H9 (cell line): ENCODE measurements at regions not wholly inside any gene's neighbourhood (a gene's known extent, or its start where the extent isn't known, plus 50 kb on each side); places are given as distances from the start of the nearest gene placed in this dataset.

Experiments
- DNase-seq: peaks from one replicate; pipeline ENCODE4 v3.0.0-alpha.2; 2017
- H2AFZ ChIP-seq: one replicate; pipeline ENCODE4 v1.6.1; 2013; ENCODE audit warnings: mild to moderate bottlenecking, low read length, control low read depth, moderate library complexity
- H2AK5ac ChIP-seq: 2 replicates; pipeline ENCODE4 v1.6.1; 2013; ENCODE audit warnings: low read length, control low read depth, mixed read lengths; ENCODE audit not compliant: insufficient read length
- H2BK120ac ChIP-seq: one replicate; pipeline ENCODE4 v1.6.1; 2013; ENCODE audit warnings: low read depth, mild to moderate bottlenecking, low read length, control low read depth, inconsistent platforms; ENCODE audit not compliant: poor library complexity, severe bottlenecking
- H2BK12ac ChIP-seq: 2 replicates; pipeline ENCODE4 v1.6.1; 2013; ENCODE audit warnings: low read length, control low read depth, mixed read lengths, low read depth; ENCODE audit not compliant: insufficient read length
- H2BK15ac ChIP-seq: 2 replicates; pipeline ENCODE4 v1.6.1; 2013; ENCODE audit warnings: low read depth, low read length, control low read depth
- H2BK20ac ChIP-seq: one replicate; pipeline ENCODE4 v1.6.1; 2013; ENCODE audit warnings: low read depth, mild to moderate bottlenecking, low read length, control low read depth, inconsistent platforms; ENCODE audit not compliant: poor library complexity, severe bottlenecking
- H2BK5ac ChIP-seq: 2 replicates; pipeline ENCODE4 v1.6.1; 2013; ENCODE audit warnings: low read length, control low read depth, mixed read lengths; ENCODE audit not compliant: insufficient read length
- H3K14ac ChIP-seq: 2 replicates; pipeline ENCODE4 v1.6.1; 2013; ENCODE audit warnings: low read length, control low read depth; ENCODE audit not compliant: insufficient read depth
- H3K18ac ChIP-seq: 2 replicates; pipeline ENCODE4 v1.6.1; 2013; ENCODE audit warnings: low read depth, mild to moderate bottlenecking, mixed read lengths, low read length, control low read depth; ENCODE audit not compliant: insufficient read length
- H3K23ac ChIP-seq: 2 replicates; pipeline ENCODE4 v1.6.1; 2013; ENCODE audit warnings: low read length, control low read depth, mixed read lengths, low read depth; ENCODE audit not compliant: insufficient read length
- H3K23me2 ChIP-seq: 2 replicates; pipeline ENCODE4 v1.6.1; 2013; ENCODE audit warnings: low read depth, mild to moderate bottlenecking, mixed read lengths, low read length, control low read depth; ENCODE audit not compliant: insufficient read length, poor library complexity, severe bottlenecking
- H3K27ac ChIP-seq: 2 replicates; pipeline ENCODE4 v1.5.1; 2013; ENCODE audit warnings: low read length, control low read depth, mixed read lengths, low read depth; ENCODE audit not compliant: insufficient read length
- H3K27me3 ChIP-seq: 2 replicates; pipeline ENCODE4 v1.6.1; 2013; ENCODE audit warnings: low read length, control low read depth, inconsistent platforms; ENCODE audit not compliant: insufficient read depth
- H3K4ac ChIP-seq: 2 replicates; pipeline ENCODE4 v1.6.1; 2013; ENCODE audit warnings: low read depth, mild to moderate bottlenecking, control low read depth, inconsistent platforms, low read length, moderate library complexity
- H3K4me1 ChIP-seq: 2 replicates; pipeline ENCODE4 v1.6.1; 2013; ENCODE audit warnings: low read length, control low read depth, inconsistent platforms; ENCODE audit not compliant: insufficient read depth
- H3K4me2 ChIP-seq: 2 replicates; pipeline ENCODE4 v1.6.1; 2013; ENCODE audit warnings: low read length, control low read depth, mixed read lengths; ENCODE audit not compliant: insufficient read length, insufficient read depth
- H3K56ac ChIP-seq: 2 replicates; pipeline ENCODE4 v1.6.1; 2013; ENCODE audit warnings: low read depth, mild to moderate bottlenecking, mixed read lengths, low read length, control low read depth; ENCODE audit not compliant: insufficient read length
- H3K79me1 ChIP-seq: 2 replicates; pipeline ENCODE4 v1.6.1; 2013; ENCODE audit warnings: low read depth, mild to moderate bottlenecking, moderate library complexity, low read length, control low read depth, inconsistent platforms; ENCODE audit not compliant: insufficient read depth, poor library complexity, severe bottlenecking
- H3K79me2 ChIP-seq: 2 replicates; pipeline ENCODE4 v1.6.1; 2013; ENCODE audit warnings: low read length, control low read depth, inconsistent platforms; ENCODE audit not compliant: insufficient read depth
- H3K9ac ChIP-seq: 2 replicates; pipeline ENCODE4 v1.6.1; 2013; ENCODE audit warnings: low read length, control low read depth, mixed read lengths; ENCODE audit not compliant: insufficient read length; ENCODE audit errors: extremely low read depth
- H3K9me3 ChIP-seq: one replicate; pipeline ENCODE4 v1.6.1; 2013; ENCODE audit warnings: low read depth, low read length, inconsistent platforms; ENCODE audit not compliant: control insufficient read depth
- H3T11ph ChIP-seq: one replicate; pipeline ENCODE4 v1.6.1; 2013; ENCODE audit warnings: mild to moderate bottlenecking, low read length, control low read depth, inconsistent platforms
- H4K20me1 ChIP-seq: one replicate; pipeline ENCODE4 v1.6.1; 2013; ENCODE audit not compliant: control insufficient read depth, insufficient read length, insufficient read depth
- H4K5ac ChIP-seq: 2 replicates; pipeline ENCODE4 v1.6.1; 2013; ENCODE audit warnings: low read depth, mild to moderate bottlenecking, mixed read lengths, low read length, control low read depth; ENCODE audit not compliant: insufficient read length
- H4K8ac ChIP-seq: replicated peaks from 2 replicates; pipeline ENCODE4 v1.6.1; 2013; ENCODE audit warnings: low read length, control low read depth, mixed read lengths, low read depth; ENCODE audit not compliant: insufficient read length
- H4K91ac ChIP-seq: 2 replicates; pipeline ENCODE4 v1.6.1; 2013; ENCODE audit warnings: low read depth, mild to moderate bottlenecking, moderate library complexity, mixed read lengths, low read length, control low read depth; ENCODE audit not compliant: insufficient read length
- H3K27ac Mint-ChIP-seq, 3 experiments: 2 replicates in 2 of 3; 3 replicates in 1 of 3; pipeline ENCODE4 v1.8.0; 2020 to 2021; ENCODE audit warnings: mixed read lengths in 3 of 3, mild to moderate bottlenecking in 1 of 3, moderate library complexity in 1 of 3
- H3K27me3 Mint-ChIP-seq: 2 replicates; pipeline ENCODE4 v1.8.0; 2021; ENCODE audit warnings: low read depth, mild to moderate bottlenecking, moderate library complexity, mixed read lengths
- H3K36me3 Mint-ChIP-seq, 3 experiments: 2 replicates in 2 of 3; 3 replicates in 1 of 3; pipeline ENCODE4 v1.8.0; 2020 to 2021; ENCODE audit warnings: low read depth in 3 of 3, mixed read lengths in 3 of 3; ENCODE audit not compliant: insufficient read depth in 1 of 3
- H3K4me1 Mint-ChIP-seq, 2 experiments: 2 replicates each; pipeline ENCODE4 v1.8.0; 2020; ENCODE audit warnings: mixed read lengths in 2 of 2
- H3K4me3 Mint-ChIP-seq, 2 experiments: 2 replicates in 1 of 2; 3 replicates in 1 of 2; pipeline ENCODE4 v1.8.0; 2020 to 2021; ENCODE audit warnings: mild to moderate bottlenecking in 2 of 2, mixed read lengths in 2 of 2, moderate library complexity in 1 of 2
- H3K9me3 Mint-ChIP-seq, 2 experiments: 2 replicates in 1 of 2; 3 replicates in 1 of 2; pipeline ENCODE4 v1.8.0; 2020; ENCODE audit warnings: mild to moderate bottlenecking in 2 of 2, mixed read lengths in 2 of 2, moderate library complexity in 1 of 2
- WGBS: extraction: QIAGEN DNeasy Blood & Tissue Kit; methylation state at CpG from one replicate; pipeline ENCODE4 v1.1.7; 2013; ENCODE audit warnings: missing lambda C conversion rate, low lambda C conversion rate, mixed read lengths; ENCODE audit not compliant: insufficient read length; ENCODE audit errors: extremely low coverage; 5-methylcytosine and 5-hydroxymethylcytosine counted together
- TF ChIP-seq, protein P1 (sequence below): fragments of 200-600 bp; sonication (generic); conservative IDR thresholded peaks from 3 replicates; pipeline ENCODE4 v1.8.0; 2021; ENCODE audit warnings: antibody characterized with exemption, mild to moderate bottlenecking

DNA sequence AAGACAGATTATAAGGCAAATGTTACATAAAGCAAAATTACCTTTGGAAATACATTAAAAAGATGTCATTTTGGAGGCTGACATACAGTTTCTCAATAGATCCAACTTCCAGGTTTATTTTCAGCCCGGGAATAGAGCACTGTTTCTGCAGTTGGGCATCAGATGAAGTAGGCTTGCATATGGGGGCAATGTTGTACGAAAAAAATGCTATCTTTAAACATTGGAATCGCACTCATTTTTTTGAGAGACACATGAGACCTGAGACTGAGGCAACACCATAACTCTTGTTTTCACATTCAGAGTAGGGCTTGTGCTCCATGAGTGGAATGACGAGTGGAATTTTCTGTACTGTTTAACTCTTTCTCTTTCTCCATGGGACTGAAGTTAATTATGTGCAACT lies 122.4 kb upstream of the ZRANB2 start:
- no peak overlapping the region for H3K4ac ChIP-seq
- no peak overlapping the region for H2BK5ac ChIP-seq
- Mint-ChIP-seq H3K4me3 (no peak overlapping the region), H3K9me3 (no peaks in the 10 kb centered on the region), H3K36me3 (no peaks in the 10 kb centered on the region), H3K4me1 (no peaks in the 10 kb centered on the region), H3K27me3 (no peaks in the 10 kb centered on the region), H3K27ac (no peak overlapping the region)
- no peak overlapping the region for H2AFZ ChIP-seq
- H3K4me2 ChIP-seq = no peak overlapping the region
- no peak overlapping the region for H3K14ac ChIP-seq
- no peak overlapping the region for H3K27ac ChIP-seq
- H3K56ac ChIP-seq = no peak overlapping the region
- no peak overlapping the region for H4K91ac ChIP-seq
- no peaks in the 10 kb centered on the region for H4K20me1 ChIP-seq
- H3K18ac ChIP-seq = no peak overlapping the region
- TF ChIP-seq, protein P1, sequence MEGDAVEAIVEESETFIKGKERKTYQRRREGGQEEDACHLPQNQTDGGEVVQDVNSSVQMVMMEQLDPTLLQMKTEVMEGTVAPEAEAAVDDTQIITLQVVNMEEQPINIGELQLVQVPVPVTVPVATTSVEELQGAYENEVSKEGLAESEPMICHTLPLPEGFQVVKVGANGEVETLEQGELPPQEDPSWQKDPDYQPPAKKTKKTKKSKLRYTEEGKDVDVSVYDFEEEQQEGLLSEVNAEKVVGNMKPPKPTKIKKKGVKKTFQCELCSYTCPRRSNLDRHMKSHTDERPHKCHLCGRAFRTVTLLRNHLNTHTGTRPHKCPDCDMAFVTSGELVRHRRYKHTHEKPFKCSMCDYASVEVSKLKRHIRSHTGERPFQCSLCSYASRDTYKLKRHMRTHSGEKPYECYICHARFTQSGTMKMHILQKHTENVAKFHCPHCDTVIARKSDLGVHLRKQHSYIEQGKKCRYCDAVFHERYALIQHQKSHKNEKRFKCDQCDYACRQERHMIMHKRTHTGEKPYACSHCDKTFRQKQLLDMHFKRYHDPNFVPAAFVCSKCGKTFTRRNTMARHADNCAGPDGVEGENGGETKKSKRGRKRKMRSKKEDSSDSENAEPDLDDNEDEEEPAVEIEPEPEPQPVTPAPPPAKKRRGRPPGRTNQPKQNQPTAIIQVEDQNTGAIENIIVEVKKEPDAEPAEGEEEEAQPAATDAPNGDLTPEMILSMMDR = no peak
- no peaks in the 10 kb centered on the region for H3K27me3 ChIP-seq
- H3K79me1 ChIP-seq = no peaks in the 10 kb centered on the region
- H2BK12ac ChIP-seq = no peak overlapping the region
- H2BK120ac ChIP-seq = no peak overlapping the region
- no peak overlapping the region for H2BK15ac ChIP-seq
- DNase-seq = no peak
- H3K23me2 ChIP-seq = no peaks in the 10 kb centered on the region
- H2AK5ac ChIP-seq = no peak overlapping the region
- WGBS = no CpG with 5 or more reads among the region's 4 CpGs
- no peak overlapping the region for H4K5ac ChIP-seq
- H3K9ac ChIP-seq = no peak overlapping the region
- no peaks in the 10 kb centered on the region for H3K79me2 ChIP-seq
- no peak overlapping the region for H4K8ac ChIP-seq
- H3K23ac ChIP-seq = no peak overlapping the region
- H2BK20ac ChIP-seq = no peak overlapping the region
- H3K9me3 ChIP-seq = no peaks in the 10 kb centered on the region
- no peaks in the 10 kb centered on the region for H3K4me1 ChIP-seq
- no peak overlapping the region for H3T11ph ChIP-seq
